Mesothelial cell of epicardium (in vitro differentiated cells): ENCODE measurements at regions not wholly inside any gene's neighbourhood (a gene's known extent, or its start where the extent isn't known, plus 50 kb on each side); places are given as distances from the start of the nearest gene placed in this dataset.

ENCODE experiments used
- DNase-seq, 2 experiments: peaks; one replicate each; pipeline ENCODE4 v3.0.0; 2021; ENCODE audit warnings: low spot score in 2 of 2; ENCODE audit not compliant: unreplicated experiment in 2 of 2
- H3K27ac Mint-ChIP-seq: 2 replicates; pipeline ENCODE4 v1.8.0; 2021; ENCODE audit warnings: mixed read lengths
- H3K27me3 Mint-ChIP-seq: 2 replicates; pipeline ENCODE4 v1.8.0; 2021; ENCODE audit warnings: low read depth, mixed read lengths
- H3K36me3 Mint-ChIP-seq: 2 replicates; pipeline ENCODE4 v1.8.0; 2021; ENCODE audit warnings: mixed read lengths
- H3K4me1 Mint-ChIP-seq: 2 replicates; pipeline ENCODE4 v1.8.0; 2021; ENCODE audit warnings: mixed read lengths
- H3K4me3 Mint-ChIP-seq: 2 replicates; pipeline ENCODE4 v1.8.0; 2021; ENCODE audit warnings: mild to moderate bottlenecking, moderate library complexity, mixed read lengths
- H3K9me3 Mint-ChIP-seq: 2 replicates; pipeline ENCODE4 v1.8.0; 2021; ENCODE audit warnings: mixed read lengths
- CTCF ChIP-seq: fragments of 200-600 bp; sonication (generic); IDR thresholded peaks from one replicate; pipeline ENCODE4 v1.5.0; 2021; ENCODE audit warnings: antibody characterized with exemption; ENCODE audit not compliant: unreplicated experiment

GRCh38 chr16:73199214-73199613 is 151.3 kb upstream of the ZFHX3 start:
- TF ChIP-seq CTCF, result no peak
- H3K27me3 Mint-ChIP-seq, result no peaks in the 10 kb centered on the region
- DNase-seq, result no peak
- H3K4me1 Mint-ChIP-seq, result peaks cover 3% of the 10 kb centered on the region
- peaks cover 6% of the 10 kb centered on the region for H3K9me3 Mint-ChIP-seq
- no peak overlapping the region for H3K4me3 Mint-ChIP-seq
- H3K27ac Mint-ChIP-seq, result no peak overlapping the region
- H3K36me3 Mint-ChIP-seq, result no peaks in the 10 kb centered on the region

GRCh38 chr16:73198481-73198880 is 150.6 kb upstream of the ZFHX3 start:
- TF ChIP-seq CTCF, result no peak
- peaks cover 3% of the 10 kb centered on the region for H3K4me1 Mint-ChIP-seq
- no peak overlapping the region for H3K4me3 Mint-ChIP-seq
- no peak for DNase-seq
- H3K27ac Mint-ChIP-seq, result no peak overlapping the region
- no peaks in the 10 kb centered on the region for H3K36me3 Mint-ChIP-seq
- H3K27me3 Mint-ChIP-seq, result no peaks in the 10 kb centered on the region
- H3K9me3 Mint-ChIP-seq, result peaks cover 6% of the 10 kb centered on the region

DNA sequence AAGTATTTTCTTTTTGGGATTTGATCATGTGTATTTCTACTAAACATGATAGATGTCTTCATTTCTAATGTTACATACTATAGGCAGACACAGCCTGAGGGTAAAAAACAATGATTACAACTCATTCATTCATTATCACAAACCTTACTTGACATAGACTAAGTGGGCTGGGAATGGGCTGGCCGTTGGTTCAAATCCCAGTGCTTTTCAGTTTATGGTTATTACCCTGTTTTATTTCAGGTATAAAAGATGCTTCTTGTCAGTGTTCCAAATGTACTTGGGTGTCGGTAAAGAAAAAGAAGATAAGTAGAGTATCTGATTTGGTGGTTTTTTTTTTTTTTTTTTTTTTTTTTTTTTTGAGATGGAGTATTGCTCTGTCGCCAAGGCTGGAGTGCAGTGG is 149.7 kb upstream of the ZFHX3 start:
- H3K27ac Mint-ChIP-seq, result no peak overlapping the region
- TF ChIP-seq CTCF, result no peak
- DNase-seq, result no peak
- H3K4me1 Mint-ChIP-seq, result peaks cover 3% of the 10 kb centered on the region
- peaks cover 1% of the 10 kb centered on the region for H3K9me3 Mint-ChIP-seq
- no peaks in the 10 kb centered on the region for H3K27me3 Mint-ChIP-seq
- H3K36me3 Mint-ChIP-seq, result no peaks in the 10 kb centered on the region
- H3K4me3 Mint-ChIP-seq, result no peak overlapping the region

- Mint-ChIP-seq H3K4me3 (no peak overlapping the region), H3K27ac (no peak overlapping the region), H3K9me3 (no peaks in the 10 kb centered on the region), H3K27me3 (peaks cover 3% of the 10 kb centered on the region), H3K36me3 (no peaks in the 10 kb centered on the region), H3K4me1 (no peaks in the 10 kb centered on the region)
- TF ChIP-seq CTCF, result peak; percentile 21
- no peak for DNase-seq
Observed at GRCh38 chr16:73196670-73197069, 148.7 kb upstream of the ZFHX3 start.

DNA sequence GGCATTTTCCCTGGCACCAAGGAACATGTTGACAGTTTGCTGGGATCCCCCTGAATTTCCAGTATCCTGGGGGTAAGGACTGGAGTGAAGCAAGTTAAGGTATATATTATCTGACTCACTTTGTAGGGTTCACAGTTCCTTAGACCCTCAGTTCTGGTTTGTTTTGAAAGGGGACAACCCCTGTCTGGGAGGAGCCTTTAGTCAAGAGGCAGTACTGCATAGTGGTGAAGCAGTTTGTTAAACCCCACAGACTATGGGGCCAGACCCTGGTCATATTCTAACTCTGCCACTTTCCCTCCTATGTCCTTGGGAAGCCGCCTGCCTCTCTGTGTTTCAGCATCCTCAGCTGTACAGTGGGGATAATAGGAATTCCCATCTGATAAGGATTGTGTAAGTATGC is 145.5 kb upstream of the ZFHX3 start:
- TF ChIP-seq CTCF, result no peak
- no peaks in the 10 kb centered on the region for H3K36me3 Mint-ChIP-seq
- H3K27me3 Mint-ChIP-seq, result peaks cover 11% of the 10 kb centered on the region
- H3K9me3 Mint-ChIP-seq, result no peaks in the 10 kb centered on the region
- no peak overlapping the region for H3K4me3 Mint-ChIP-seq
- no peak overlapping the region for H3K27ac Mint-ChIP-seq
- peaks cover 8% of the 10 kb centered on the region for H3K4me1 Mint-ChIP-seq
- no peak for DNase-seq

DNA sequence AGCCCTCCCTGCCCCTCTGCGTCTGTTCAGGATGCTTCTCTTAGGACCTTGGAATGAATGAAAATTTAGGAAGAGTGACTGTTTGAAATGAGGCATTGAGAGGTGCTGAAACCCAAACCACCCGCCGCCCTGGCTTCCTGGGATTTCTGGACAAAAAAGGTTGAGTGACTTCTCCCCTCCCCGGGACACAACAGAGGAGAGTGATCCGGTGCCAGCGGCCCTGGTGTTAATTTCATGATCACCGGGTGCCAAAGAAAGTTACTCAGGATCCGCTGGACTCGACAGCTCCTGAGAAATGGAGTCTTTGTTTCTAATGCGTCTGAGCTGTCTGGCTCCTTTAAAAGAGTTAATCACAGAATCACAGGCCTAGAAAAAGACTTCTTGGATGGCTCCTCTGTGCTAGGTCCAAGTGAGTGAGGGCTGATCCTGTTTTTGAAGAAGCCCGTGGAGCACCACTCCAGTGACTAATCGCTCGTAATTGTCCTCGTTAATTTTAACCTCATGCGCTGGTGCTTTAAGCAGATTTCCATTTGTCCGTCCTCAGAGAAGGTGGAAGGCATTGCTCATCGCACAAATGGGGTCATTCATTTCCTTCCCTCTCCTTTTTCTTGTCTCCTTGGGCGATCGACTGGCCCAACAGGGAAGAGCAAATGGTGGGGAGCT is 144.4 kb upstream of the ZFHX3 start:
- TF ChIP-seq CTCF, result no peak
- Mint-ChIP-seq H3K9me3 (no peaks in the 10 kb centered on the region), H3K27me3 (peaks cover 11% of the 10 kb centered on the region), H3K4me3 (no peak overlapping the region), H3K27ac (no peak overlapping the region), H3K4me1 (peaks cover 10% of the 10 kb centered on the region), H3K36me3 (no peaks in the 10 kb centered on the region)
- no peak for DNase-seq
